ENCODE measurements at regions not wholly inside any gene's neighbourhood (a gene's known extent, or its start where the extent isn't known, plus 50 kb on each side); places are given as distances from the start of the nearest gene placed in this dataset.

DNA sequence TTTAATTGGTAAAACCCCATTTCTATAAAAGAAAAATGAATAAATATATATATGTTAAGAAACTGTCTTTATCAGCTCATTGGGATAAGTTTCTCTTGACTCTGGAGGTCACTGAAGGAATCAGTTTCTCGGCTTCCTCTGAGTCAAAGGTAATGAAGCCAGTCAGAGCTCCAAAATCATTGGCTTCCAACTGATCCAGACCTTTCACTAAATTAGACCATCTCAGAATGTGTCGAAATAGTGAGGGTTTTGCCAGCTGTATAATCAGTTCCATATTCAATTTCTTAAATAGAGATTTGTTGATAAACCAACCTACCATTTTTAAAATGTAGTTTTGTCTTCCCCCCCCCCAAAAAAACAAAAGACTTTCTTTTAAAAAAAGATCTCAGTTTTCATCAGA, 60.5 kb upstream of the SRSF6 start:
- TF ChIP-seq, protein P1, sequence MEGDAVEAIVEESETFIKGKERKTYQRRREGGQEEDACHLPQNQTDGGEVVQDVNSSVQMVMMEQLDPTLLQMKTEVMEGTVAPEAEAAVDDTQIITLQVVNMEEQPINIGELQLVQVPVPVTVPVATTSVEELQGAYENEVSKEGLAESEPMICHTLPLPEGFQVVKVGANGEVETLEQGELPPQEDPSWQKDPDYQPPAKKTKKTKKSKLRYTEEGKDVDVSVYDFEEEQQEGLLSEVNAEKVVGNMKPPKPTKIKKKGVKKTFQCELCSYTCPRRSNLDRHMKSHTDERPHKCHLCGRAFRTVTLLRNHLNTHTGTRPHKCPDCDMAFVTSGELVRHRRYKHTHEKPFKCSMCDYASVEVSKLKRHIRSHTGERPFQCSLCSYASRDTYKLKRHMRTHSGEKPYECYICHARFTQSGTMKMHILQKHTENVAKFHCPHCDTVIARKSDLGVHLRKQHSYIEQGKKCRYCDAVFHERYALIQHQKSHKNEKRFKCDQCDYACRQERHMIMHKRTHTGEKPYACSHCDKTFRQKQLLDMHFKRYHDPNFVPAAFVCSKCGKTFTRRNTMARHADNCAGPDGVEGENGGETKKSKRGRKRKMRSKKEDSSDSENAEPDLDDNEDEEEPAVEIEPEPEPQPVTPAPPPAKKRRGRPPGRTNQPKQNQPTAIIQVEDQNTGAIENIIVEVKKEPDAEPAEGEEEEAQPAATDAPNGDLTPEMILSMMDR (conservative IDR thresholded peaks at IDR 0.05; ENCODE audit: low read depth, low read length): no peak
- TF ChIP-seq EZH2 (IDR thresholded peaks at IDR 0.05; ENCODE audit: borderline replicate concordance, low read depth, low read length, poor library complexity, severe bottlenecking): no peak
